ENCODE measurements at regions not wholly inside any gene's neighbourhood (a gene's known extent, or its start where the extent isn't known, plus 50 kb on each side); places are given as distances from the start of the nearest gene placed in this dataset.
"Not testable (repeated sequence)": the region's sequence is repeated elsewhere in the genome, so short reads cannot be mapped to it uniquely, and the experiment has no call there.

- in situ Hi-C loops (cut with MboI; ENCODE audit: low sequenced_read_pairs), result no loop called here
These were observed 707.1 kb upstream of the SLIT2 start for GRCh38 chr4:19544446-19545125.

GRCh38 chr4:19540859-19541540 is 710.7 kb upstream of the SLIT2 start:
- in situ Hi-C loops (cut with MboI; ENCODE audit: low sequenced_read_pairs), result no loop called here

DNA sequence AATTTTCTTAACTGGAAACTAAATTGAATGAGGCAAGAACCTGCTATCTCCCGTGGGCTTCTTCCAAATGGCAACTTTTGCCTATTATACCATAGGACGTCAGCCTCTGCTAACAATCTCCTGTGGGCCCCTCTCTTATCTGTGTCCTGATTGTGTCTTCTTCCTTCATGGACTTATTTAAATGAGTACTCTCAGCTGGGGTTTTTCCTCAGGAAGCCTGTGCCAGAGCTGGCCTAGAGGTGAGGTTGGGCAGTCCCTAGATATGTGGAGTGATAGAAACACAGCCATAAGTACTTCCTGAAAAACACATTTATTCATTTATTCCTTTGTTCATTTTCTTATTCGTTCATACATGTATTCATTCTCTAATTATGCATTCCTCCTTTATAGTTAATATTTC is 712.5 kb upstream of the SLIT2 start:
- in situ Hi-C loops (cut with MboI; ENCODE audit: low sequenced_read_pairs), result no loop called here

DNA sequence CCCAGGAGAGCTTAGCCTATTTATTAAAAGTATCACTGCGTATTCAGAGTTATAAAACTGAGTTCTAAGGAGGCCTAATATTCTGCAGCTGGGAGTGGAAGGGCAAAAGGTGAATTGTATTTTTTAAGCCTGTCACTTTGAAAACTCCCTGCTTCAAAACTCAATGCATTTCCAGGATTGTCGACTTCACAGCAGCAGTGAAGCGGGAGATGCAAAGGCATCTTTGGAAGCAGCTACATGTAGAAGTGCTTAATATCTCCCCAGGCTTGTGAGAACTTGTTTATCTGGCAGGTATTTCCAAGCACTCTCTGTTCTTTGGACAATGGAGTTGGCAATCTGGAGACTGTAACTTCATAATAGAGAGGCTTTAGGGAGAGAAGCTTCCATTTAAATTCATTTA is 717.5 kb upstream of the SLIT2 start:
- in situ Hi-C loops (cut with MboI; ENCODE audit: low sequenced_read_pairs), result no loop called here

GRCh38 chr4:19531906-19532848 is 719.5 kb upstream of the SLIT2 start:
- in situ Hi-C loops (cut with MboI; ENCODE audit: low sequenced_read_pairs), result no loop called here

DNA sequence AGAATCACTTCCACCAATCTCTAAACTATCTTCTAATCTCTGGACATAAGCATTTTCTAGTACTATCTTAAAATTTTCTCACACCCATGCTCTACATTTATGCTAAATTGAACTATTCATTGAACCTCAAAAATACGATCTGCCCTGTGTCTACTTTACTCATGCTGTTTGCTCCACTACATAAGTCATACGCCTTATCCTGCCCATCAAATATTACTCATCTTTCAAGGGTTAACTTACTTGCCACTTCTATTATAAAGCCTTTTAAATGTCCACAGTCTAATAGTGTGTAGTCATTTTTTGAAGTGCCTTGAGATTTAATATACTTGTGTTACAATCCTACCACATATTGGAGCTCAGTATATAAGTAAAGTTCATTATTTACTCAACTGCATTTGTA is 727.7 kb upstream of the SLIT2 start:
- in situ Hi-C loops (cut with MboI; ENCODE audit: low sequenced_read_pairs), result no loop called here

- in situ Hi-C loops (cut with MboI; ENCODE audit: low sequenced_read_pairs), result no loop called here
These were observed 728.7 kb upstream of the SLIT2 start for GRCh38 chr4:19522966-19523365.

GRCh38 chr4:19520939-19521520 is 730.7 kb upstream of the SLIT2 start:
- in situ Hi-C loops (cut with MboI; ENCODE audit: low sequenced_read_pairs), result no loop called here

- in situ Hi-C loops (cut with MboI; ENCODE audit: low sequenced_read_pairs), result no loop called here
These were observed 737.2 kb upstream of the SLIT2 start for GRCh38 chr4:19514276-19515070.

DNA sequence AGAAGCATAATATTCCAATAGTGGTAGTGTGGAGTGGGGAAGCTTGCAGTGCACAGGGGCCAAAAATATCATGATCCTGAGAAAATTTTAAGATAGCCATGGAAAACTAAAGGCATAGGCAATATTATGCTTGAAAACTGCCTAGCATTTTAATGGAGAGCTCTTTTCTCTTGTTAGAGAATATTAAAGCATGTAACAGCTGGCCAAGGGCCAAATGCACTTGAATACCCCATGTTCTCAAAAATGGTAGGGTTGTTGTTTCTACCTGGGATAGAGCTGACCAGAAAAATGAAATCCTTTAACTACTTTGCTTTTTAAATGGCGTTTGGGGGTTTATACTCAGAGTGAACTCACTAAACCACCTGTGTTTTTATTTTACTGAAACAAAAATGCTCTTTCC is 739.6 kb upstream of the SLIT2 start:
- in situ Hi-C loops (cut with MboI; ENCODE audit: low sequenced_read_pairs), result no loop called here

DNA sequence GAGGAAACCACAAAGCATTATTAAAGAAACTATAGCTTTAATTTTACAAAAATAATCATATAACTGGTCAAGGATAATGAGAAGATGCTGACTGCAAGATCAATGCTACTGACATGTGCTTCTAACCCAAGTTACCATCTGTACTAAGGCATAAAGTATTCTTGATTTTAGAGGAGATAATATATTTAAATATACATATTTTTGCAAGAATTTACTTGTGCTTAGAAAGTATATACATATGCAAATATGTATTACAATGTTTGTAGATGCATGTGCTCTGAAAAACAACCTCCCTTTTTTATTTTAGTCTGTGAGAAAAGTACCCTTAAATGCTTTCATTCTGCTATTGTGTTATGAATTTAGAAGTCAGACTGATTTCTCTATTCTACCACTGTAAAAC is 740.7 kb upstream of the SLIT2 start:
- in situ Hi-C loops (cut with MboI; ENCODE audit: low sequenced_read_pairs), result no loop called here

DNA sequence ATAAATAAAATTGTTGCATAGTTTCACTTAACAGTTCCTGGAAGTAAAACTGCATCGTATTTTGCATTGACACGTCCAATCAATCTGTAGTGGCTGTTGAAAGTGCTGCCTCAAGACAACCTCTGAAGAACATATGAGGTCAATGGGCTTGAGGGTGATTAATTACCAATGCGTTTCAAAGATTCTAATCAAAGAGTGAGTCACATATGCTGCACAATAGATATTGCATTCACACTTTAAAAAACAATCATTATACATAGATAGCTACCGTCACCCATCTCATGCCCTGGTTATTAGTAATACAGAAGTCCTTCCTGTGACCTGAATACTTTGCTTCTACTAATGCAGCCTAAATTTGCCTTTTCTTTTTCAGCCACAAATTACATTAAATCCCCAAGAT is 743.3 kb upstream of the SLIT2 start:
- in situ Hi-C loops (cut with MboI; ENCODE audit: low sequenced_read_pairs), result no loop called here

DNA sequence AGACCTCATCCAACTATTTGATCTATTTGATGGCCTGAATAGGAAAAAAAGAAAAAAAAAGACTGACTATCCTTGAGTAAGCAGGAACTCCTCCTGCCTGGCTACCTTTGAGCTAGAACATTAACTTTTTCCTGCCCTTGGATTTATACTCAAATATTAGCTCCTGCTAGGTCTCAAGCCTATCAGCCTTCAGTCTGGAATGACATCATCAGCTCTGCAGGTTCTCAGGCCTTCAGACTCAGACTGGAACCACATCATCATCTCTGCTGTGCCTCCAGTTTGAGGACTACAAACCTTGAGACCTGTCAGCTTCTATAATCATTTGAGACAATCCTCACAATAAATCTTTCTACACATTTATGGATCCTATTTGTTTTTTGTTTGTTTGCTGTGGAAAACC is 754.0 kb upstream of the SLIT2 start:
- in situ Hi-C loops (cut with MboI; ENCODE audit: low sequenced_read_pairs), result no loop called here

GRCh38 chr4:19496756-19497155 is 754.9 kb upstream of the SLIT2 start:
- in situ Hi-C loops (cut with MboI; ENCODE audit: low sequenced_read_pairs), result no loop called here

DNA sequence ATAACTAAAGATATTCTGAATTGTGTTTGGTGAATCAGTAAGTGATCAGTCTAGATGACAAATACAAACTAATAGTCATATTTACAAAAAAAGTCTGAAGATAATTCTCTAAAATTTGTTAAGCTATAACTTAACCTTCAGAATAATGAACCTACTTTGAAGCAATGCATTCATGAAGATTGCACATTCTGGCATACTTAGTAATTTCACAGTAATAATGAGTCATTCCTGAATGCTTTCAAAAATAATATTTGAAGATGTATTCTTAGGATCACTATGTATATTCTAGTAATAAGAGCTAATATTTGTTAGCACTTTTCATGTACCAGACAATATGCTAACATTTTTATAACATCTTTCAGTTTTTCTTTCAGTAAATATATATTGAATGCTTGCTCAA is 756.7 kb upstream of the SLIT2 start:
- in situ Hi-C loops (cut with MboI; ENCODE audit: low sequenced_read_pairs), result no loop called here

- in situ Hi-C loops (cut with MboI; ENCODE audit: low sequenced_read_pairs), result no loop called here
These were observed 759.1 kb upstream of the SLIT2 start for GRCh38 chr4:19492606-19493005.

GRCh38 chr4:19486400-19486799 is 765.3 kb upstream of the SLIT2 start:
- in situ Hi-C loops (cut with MboI; ENCODE audit: low sequenced_read_pairs), result no loop called here

- in situ Hi-C loops (cut with MboI; ENCODE audit: low sequenced_read_pairs), result no loop called here
These were observed 772.9 kb upstream of the SLIT2 start for GRCh38 chr4:19478791-19479190.

GRCh38 chr4:19473569-19473968 is 778.1 kb upstream of the SLIT2 start:
- in situ Hi-C loops (cut with MboI; ENCODE audit: low sequenced_read_pairs), result no loop called here

GRCh38 chr4:19472666-19473065 is 779.0 kb upstream of the SLIT2 start:
- in situ Hi-C loops (cut with MboI; ENCODE audit: low sequenced_read_pairs), result no loop called here

DNA sequence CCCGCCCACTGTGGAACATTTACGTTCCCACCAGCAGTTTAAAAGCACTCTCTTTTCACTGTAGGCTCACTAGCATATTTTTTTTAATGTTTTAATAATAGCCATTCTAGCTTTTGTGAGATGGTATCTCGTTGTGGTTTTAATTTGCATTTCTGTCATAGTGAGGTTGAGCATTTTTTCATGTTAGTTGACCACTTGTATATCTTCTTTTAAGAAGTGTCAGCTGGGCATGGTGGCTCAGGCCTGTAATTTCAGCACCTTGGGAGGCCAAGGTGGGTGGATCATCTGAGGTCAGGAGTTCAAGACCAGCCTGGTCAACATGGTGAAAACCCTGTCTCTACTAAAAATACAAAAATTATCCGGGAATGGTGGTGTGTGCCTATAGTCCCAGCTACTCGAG is 781.7 kb upstream of the SLIT2 start:
- in situ Hi-C loops (cut with MboI; ENCODE audit: low sequenced_read_pairs), result not testable (repeated sequence)

Measured in HL-60/S4 (cell line).